ENCODE measurements at regions not wholly inside any gene's neighbourhood (a gene's known extent, or its start where the extent isn't known, plus 50 kb on each side); places are given as distances from the start of the nearest gene placed in this dataset.

GRCh38 chr3:165446555-165446954, 250.4 kb upstream of the SLITRK3 start:
- TF ChIP-seq CTCF (IDR thresholded peaks at IDR 0.05) (no peak), POLR2AphosphoS5 (IDR thresholded peaks at IDR 0.05) (no peak), POLR2A (IDR thresholded peaks at IDR 0.05) (no peak)

Data from gastroesophageal sphincter (tissue), 3 donors.